Chondrocyte (in vitro differentiated cells): ENCODE measurements at regions not wholly inside any gene's neighbourhood (a gene's known extent, or its start where the extent isn't known, plus 50 kb on each side); places are given as distances from the start of the nearest gene placed in this dataset.

Experiments
- DNase-seq: peaks from one replicate; pipeline ENCODE4 v3.0.0; 2021; ENCODE audit warnings: mixed read lengths, low spot score
- H3K27ac Mint-ChIP-seq: one replicate; pipeline ENCODE4 v1.8.0; 2021; ENCODE audit warnings: mild to moderate bottlenecking, moderate library complexity, mixed read lengths; ENCODE audit not compliant: unreplicated experiment
- H3K27me3 Mint-ChIP-seq: 2 replicates; pipeline ENCODE4 v1.8.0; 2021; ENCODE audit warnings: low read depth, mixed read lengths
- H3K36me3 Mint-ChIP-seq: 2 replicates; pipeline ENCODE4 v1.8.0; 2021; ENCODE audit warnings: low read depth, mixed read lengths
- H3K4me1 Mint-ChIP-seq: 2 replicates; pipeline ENCODE4 v1.8.0; 2021; ENCODE audit warnings: low read depth, mild to moderate bottlenecking, mixed read lengths
- H3K4me3 Mint-ChIP-seq: one replicate; pipeline ENCODE4 v1.8.0; 2021; ENCODE audit warnings: mild to moderate bottlenecking, moderate library complexity, mixed read lengths; ENCODE audit not compliant: unreplicated experiment
- H3K9me3 Mint-ChIP-seq: 2 replicates; pipeline ENCODE4 v1.8.0; 2021; ENCODE audit warnings: low read depth, mixed read lengths
- TF ChIP-seq, protein P1 (sequence below): fragments of 200-600 bp; sonication (generic); IDR thresholded peaks from 2 replicates; pipeline ENCODE4 v1.5.0; 2021; ENCODE audit warnings: antibody characterized with exemption, mild to moderate bottlenecking, moderate library complexity

DNA sequence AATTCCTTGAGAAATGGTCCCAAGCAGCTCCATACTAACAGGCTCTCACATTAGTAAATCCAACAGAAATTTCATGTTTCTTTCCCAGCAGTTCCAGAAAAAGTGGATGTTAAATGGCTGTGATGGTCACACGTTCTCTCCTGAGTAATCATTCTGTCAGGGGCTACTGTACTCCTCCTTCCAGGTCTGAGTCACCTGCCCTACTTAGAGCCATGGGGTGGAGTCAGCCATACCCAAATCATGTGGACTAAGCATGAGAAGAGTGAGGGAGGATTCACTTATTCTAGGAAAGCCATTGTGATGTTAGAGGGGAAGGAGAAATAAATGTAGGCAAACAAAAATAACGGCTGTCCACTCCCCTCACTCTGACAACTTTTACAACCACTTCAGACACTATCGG, 547.2 kb downstream of the CSNK1G3 start:
- Mint-ChIP-seq H3K27ac (no peak overlapping the region), H3K9me3 (peaks cover 3% of the 10 kb centered on the region), H3K4me1 (peaks cover 42% of the 10 kb centered on the region)

DNA sequence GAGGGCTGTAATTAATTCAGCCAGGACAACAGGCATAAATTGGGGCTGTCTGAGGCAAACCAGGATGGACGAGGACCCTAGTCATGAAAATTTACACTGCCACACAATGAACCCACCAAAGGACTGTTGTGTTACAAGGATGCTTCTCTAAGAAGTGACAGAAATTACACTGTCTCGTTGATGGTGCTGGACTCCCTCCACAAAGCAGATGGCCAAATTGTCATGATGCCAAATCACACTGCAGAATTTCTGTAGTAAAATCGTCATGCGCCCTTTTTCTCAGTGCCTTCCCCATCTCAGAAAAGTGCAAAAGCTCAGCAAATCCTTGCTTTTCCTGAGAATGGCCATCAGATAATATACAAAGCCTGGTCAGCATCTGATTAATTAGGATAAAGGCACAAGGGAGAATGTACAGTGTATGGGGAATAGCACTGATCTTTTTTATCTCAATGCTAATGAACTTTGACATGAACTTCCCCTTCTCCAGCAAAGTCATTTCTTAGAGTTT, 545.8 kb downstream of the CSNK1G3 start:
- Mint-ChIP-seq H3K9me3 (no peaks in the 10 kb centered on the region), H3K36me3 (no peaks in the 10 kb centered on the region), H3K27ac (no peak overlapping the region), H3K4me3 (no peak overlapping the region), H3K27me3 (no peaks in the 10 kb centered on the region), H3K4me1 (peaks cover 45% of the 10 kb centered on the region)
- no peak for DNase-seq
- TF ChIP-seq, protein P1, sequence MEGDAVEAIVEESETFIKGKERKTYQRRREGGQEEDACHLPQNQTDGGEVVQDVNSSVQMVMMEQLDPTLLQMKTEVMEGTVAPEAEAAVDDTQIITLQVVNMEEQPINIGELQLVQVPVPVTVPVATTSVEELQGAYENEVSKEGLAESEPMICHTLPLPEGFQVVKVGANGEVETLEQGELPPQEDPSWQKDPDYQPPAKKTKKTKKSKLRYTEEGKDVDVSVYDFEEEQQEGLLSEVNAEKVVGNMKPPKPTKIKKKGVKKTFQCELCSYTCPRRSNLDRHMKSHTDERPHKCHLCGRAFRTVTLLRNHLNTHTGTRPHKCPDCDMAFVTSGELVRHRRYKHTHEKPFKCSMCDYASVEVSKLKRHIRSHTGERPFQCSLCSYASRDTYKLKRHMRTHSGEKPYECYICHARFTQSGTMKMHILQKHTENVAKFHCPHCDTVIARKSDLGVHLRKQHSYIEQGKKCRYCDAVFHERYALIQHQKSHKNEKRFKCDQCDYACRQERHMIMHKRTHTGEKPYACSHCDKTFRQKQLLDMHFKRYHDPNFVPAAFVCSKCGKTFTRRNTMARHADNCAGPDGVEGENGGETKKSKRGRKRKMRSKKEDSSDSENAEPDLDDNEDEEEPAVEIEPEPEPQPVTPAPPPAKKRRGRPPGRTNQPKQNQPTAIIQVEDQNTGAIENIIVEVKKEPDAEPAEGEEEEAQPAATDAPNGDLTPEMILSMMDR: no peak

More for the DNA sequence above, 547.2 kb downstream of the CSNK1G3 start:
- TF ChIP-seq, protein P1: no peak
- H3K4me3 Mint-ChIP-seq: no peak overlapping the region
- no peak for DNase-seq
- H3K36me3 Mint-ChIP-seq: no peaks in the 10 kb centered on the region
- no peaks in the 10 kb centered on the region for H3K27me3 Mint-ChIP-seq

DNA sequence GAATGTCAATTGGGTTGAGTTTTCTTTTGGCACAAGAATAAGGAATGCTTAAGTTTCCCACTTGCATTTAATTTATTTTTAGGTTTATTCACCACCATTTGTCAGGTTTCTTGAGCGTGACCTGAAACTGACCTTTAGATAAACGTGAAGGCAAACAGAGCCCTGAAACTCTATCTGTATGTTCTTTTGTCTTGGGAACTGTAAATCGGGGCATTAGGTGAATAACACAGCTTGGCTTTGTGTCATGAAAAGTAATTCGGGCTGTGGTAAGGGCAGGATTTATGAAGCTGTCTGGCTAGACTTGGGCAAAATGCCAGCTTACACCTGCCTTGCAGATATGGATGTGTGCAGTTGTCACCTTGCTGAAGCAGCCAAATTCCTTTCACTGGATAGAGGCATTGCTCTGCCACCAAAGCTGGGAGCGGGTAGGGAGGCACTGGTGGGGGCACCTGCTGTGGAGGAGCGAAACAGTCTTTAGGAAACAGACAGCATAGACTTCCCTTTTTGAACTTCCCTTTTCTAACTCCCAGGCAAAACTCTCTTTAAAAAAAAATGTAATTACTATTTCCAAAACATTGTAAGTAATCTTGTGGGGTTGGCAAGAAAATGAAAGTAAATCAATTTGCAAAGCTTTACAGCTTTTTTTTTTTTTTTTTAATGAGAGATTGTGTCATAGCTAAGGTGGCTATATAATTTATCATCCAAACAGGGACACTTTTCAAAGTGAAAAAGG, 545.2 kb downstream of the CSNK1G3 start:
- Mint-ChIP-seq H3K27me3 (no peaks in the 10 kb centered on the region), H3K36me3 (no peaks in the 10 kb centered on the region), H3K4me1 (peaks cover 50% of the 10 kb centered on the region), H3K4me3 (no peak overlapping the region), H3K27ac (no peak overlapping the region), H3K9me3 (no peaks in the 10 kb centered on the region)
- DNase-seq: no peak
- TF ChIP-seq, protein P1: no peak

DNA sequence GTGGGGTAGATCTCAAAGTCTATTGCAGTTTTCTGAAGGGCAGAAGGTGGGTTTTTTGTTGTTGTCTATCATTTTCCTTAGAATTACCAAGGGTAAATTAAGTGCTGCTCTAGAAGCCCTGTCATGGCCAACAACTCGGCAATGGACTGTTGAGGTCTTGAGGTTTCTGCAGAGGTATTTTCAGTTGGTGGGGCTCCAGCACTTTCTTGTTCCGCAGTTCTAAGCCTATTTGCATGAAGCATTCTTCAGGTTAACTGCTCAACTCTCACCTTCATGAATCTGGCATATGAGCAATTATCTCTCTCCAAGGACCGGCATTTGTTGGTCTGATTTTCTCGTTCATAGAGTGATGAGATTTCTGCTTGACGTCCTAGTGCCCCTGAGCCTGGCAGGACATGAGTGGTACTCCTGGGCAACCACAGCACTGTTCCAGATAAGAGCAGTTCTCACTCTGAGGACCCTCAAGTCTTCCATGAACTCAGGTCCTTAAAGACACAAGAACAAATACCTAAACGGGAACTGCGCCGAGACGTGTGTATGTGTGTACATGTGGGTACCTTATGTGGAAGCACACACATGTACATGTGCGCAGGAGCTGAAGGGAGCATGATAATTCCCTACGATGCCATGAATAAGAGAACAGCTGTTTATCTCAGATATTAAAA, 544.5 kb downstream of the CSNK1G3 start:
- no peaks in the 10 kb centered on the region for H3K27me3 Mint-ChIP-seq
- TF ChIP-seq, protein P1: no peak
- no peaks in the 10 kb centered on the region for H3K9me3 Mint-ChIP-seq
- H3K27ac Mint-ChIP-seq: no peak overlapping the region
- no peak for DNase-seq
- H3K4me1 Mint-ChIP-seq: peaks cover 49% of the 10 kb centered on the region
- no peak overlapping the region for H3K4me3 Mint-ChIP-seq
- no peaks in the 10 kb centered on the region for H3K36me3 Mint-ChIP-seq

DNA sequence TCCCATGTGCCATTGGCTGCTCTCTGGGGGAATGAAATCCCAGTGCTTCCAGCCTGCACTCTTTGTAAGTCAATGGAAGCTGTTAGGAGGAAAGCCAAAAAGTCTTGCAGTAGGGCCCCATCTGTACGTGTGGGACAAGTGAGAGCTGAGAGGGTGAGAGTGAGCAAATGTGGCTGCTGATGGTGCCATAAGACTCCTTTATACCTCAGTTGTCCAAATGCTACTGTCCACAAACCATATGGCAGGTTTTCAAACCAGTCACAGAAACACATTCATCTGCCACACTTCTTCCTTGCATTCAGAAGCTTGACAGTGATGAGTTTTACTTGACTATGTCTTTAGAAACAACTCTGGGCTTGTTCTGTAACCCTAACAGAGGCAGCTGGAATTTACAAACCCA, 543.8 kb downstream of the CSNK1G3 start:
- TF ChIP-seq, protein P1: no peak
- Mint-ChIP-seq H3K4me1 (peaks cover 46% of the 10 kb centered on the region), H3K27ac (no peak overlapping the region), H3K27me3 (no peaks in the 10 kb centered on the region), H3K36me3 (no peaks in the 10 kb centered on the region), H3K9me3 (no peaks in the 10 kb centered on the region), H3K4me3 (no peak overlapping the region)
- no peak for DNase-seq
